GM23338 (cell line): ENCODE measurements at regions not wholly inside any gene's neighbourhood (a gene's known extent, or its start where the extent isn't known, plus 50 kb on each side); places are given as distances from the start of the nearest gene placed in this dataset.

Source experiments
- EZH2 ChIP-seq: fragments of 200-600 bp; sonication (generic); IDR thresholded peaks from one replicate; pipeline ENCODE4 v1.8.0; 2017; ENCODE audit warnings: antibody characterized with exemption, mild to moderate bottlenecking, low read depth; ENCODE audit not compliant: unreplicated experiment
- EZH2phosphoT487 ChIP-seq: fragments of 200-600 bp; sonication (generic); IDR thresholded peaks from one replicate; pipeline ENCODE4 v1.8.1; 2018; ENCODE audit warnings: antibody characterized with exemption; ENCODE audit not compliant: unreplicated experiment
- POLR2AphosphoS5 ChIP-seq: IDR thresholded peaks from 2 replicates; pipeline ENCODE4 v1.6.1; 2016; ENCODE audit warnings: antibody characterized with exemption, low read depth
- TF ChIP-seq, protein P1 (sequence below), 2 experiments: fragments of 200-600 bp in 1 of 2; sonication (generic) in 1 of 2; conservative IDR thresholded peaks; 2 replicates each; pipeline versions ENCODE4 v1.5.1 to v1.6.1; 2016 to 2017; ENCODE audit warnings: antibody characterized with exemption in 2 of 2, low read depth in 2 of 2, mild to moderate bottlenecking in 2 of 2, moderate library complexity in 1 of 2
- TF ChIP-seq, protein P2 (sequence below): IDR thresholded peaks from one replicate; pipeline ENCODE4 v1.6.1; 2018; ENCODE audit warnings: antibody characterized with exemption; ENCODE audit not compliant: unreplicated experiment

DNA sequence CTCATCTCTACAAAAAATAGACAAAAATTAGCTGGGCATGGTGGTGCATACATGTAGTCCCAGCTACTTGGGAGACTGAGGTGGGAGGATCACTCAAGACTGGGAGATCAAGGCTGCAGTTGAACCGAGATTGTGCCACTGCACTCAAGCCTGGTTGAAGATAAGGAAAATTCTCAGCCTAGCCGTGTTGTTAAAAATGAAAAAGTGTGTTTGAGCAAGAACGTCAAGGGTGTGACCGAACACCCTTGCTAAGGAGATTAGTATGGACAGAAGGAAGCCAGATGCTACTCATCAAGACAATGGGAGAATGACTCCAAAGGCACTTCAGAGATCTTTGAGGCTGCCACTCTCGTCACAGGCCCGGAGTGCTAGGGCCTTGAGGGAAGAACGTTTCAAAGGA is 70.0 kb upstream of the NDUFV2 start:
- no peak for TF ChIP-seq POLR2AphosphoS5
- TF ChIP-seq, protein P1, sequence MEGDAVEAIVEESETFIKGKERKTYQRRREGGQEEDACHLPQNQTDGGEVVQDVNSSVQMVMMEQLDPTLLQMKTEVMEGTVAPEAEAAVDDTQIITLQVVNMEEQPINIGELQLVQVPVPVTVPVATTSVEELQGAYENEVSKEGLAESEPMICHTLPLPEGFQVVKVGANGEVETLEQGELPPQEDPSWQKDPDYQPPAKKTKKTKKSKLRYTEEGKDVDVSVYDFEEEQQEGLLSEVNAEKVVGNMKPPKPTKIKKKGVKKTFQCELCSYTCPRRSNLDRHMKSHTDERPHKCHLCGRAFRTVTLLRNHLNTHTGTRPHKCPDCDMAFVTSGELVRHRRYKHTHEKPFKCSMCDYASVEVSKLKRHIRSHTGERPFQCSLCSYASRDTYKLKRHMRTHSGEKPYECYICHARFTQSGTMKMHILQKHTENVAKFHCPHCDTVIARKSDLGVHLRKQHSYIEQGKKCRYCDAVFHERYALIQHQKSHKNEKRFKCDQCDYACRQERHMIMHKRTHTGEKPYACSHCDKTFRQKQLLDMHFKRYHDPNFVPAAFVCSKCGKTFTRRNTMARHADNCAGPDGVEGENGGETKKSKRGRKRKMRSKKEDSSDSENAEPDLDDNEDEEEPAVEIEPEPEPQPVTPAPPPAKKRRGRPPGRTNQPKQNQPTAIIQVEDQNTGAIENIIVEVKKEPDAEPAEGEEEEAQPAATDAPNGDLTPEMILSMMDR (conservative IDR thresholded peaks at IDR 0.05; ENCODE audit: low read depth in 2 of 2): no peak
- TF ChIP-seq, protein P2, sequence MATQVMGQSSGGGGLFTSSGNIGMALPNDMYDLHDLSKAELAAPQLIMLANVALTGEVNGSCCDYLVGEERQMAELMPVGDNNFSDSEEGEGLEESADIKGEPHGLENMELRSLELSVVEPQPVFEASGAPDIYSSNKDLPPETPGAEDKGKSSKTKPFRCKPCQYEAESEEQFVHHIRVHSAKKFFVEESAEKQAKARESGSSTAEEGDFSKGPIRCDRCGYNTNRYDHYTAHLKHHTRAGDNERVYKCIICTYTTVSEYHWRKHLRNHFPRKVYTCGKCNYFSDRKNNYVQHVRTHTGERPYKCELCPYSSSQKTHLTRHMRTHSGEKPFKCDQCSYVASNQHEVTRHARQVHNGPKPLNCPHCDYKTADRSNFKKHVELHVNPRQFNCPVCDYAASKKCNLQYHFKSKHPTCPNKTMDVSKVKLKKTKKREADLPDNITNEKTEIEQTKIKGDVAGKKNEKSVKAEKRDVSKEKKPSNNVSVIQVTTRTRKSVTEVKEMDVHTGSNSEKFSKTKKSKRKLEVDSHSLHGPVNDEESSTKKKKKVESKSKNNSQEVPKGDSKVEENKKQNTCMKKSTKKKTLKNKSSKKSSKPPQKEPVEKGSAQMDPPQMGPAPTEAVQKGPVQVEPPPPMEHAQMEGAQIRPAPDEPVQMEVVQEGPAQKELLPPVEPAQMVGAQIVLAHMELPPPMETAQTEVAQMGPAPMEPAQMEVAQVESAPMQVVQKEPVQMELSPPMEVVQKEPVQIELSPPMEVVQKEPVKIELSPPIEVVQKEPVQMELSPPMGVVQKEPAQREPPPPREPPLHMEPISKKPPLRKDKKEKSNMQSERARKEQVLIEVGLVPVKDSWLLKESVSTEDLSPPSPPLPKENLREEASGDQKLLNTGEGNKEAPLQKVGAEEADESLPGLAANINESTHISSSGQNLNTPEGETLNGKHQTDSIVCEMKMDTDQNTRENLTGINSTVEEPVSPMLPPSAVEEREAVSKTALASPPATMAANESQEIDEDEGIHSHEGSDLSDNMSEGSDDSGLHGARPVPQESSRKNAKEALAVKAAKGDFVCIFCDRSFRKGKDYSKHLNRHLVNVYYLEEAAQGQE: no peak
- TF ChIP-seq EZH2phosphoT487: no peak
- TF ChIP-seq EZH2: no peak
